CD14-positive monocyte (primary cell): ENCODE measurements at regions not wholly inside any gene's neighbourhood (a gene's known extent, or its start where the extent isn't known, plus 50 kb on each side); places are given as distances from the start of the nearest gene placed in this dataset.
"Not testable (repeated sequence)": the region's sequence is repeated elsewhere in the genome, so short reads cannot be mapped to it uniquely, and the experiment has no call there.

Experiments
- DNase-seq, 3 donors: peaks; one replicate each; pipeline ENCODE4 v3.0.0-alpha.2; 2011 to 2022
- H2AFZ ChIP-seq: 2 replicates; pipeline ENCODE4 v1.6.0; 2012; ENCODE audit warnings: mild to moderate bottlenecking, low read depth, low read length, inconsistent platforms; ENCODE audit not compliant: insufficient read depth, poor library complexity, severe bottlenecking
- H3K27ac ChIP-seq, 2 donors: 1 replicate in 1 of 2; 2 replicates in 1 of 2; pipeline ENCODE4 v1.5.1; 2012 to 2013; ENCODE audit warnings: low read length in 2 of 2, control low read depth in 1 of 2, inconsistent platforms in 1 of 2, low read depth in 1 of 2, mild to moderate bottlenecking in 1 of 2
- H3K27me3 ChIP-seq, 2 donors: one replicate each; pipeline versions ENCODE4 v1.6.0 to v1.6.1; 2011 to 2013; ENCODE audit warnings: low read length in 2 of 2; ENCODE audit not compliant: control insufficient read depth in 2 of 2, insufficient read depth in 2 of 2
- H3K36me3 ChIP-seq, 2 donors: replicated peaks in 1 of 2; 1 replicate in 1 of 2; 2 replicates in 1 of 2; pipeline versions ENCODE4 v1.5.1 to v1.6.1; 2012 to 2013; ENCODE audit warnings: low read length in 2 of 2, control low read depth in 1 of 2, inconsistent platforms in 1 of 2, mild to moderate bottlenecking in 1 of 2; ENCODE audit not compliant: insufficient read depth in 2 of 2, control insufficient read depth in 1 of 2
- H3K4me1 ChIP-seq, 2 donors: 1 replicate in 1 of 2; 2 replicates in 1 of 2; pipeline versions ENCODE4 v1.5.1 to v1.6.1; 2012 to 2013; ENCODE audit warnings: low read length in 2 of 2, control low read depth in 1 of 2, inconsistent platforms in 1 of 2, mild to moderate bottlenecking in 1 of 2, moderate library complexity in 1 of 2; ENCODE audit not compliant: insufficient read depth in 2 of 2, control insufficient read depth in 1 of 2
- H3K4me2 ChIP-seq: replicated peaks from 2 replicates; pipeline ENCODE3; 2012; ENCODE audit warnings: low read length, moderate library complexity, mild to moderate bottlenecking; ENCODE audit not compliant: poor library complexity, severe bottlenecking; ENCODE audit errors: extremely low read depth
- H3K4me3 ChIP-seq, 3 experiments: fragments of 200-600 bp in 1 of 3; sonication (generic) in 1 of 3; replicated peaks in 1 of 3; 1 replicate in 2 of 3; 2 replicates in 1 of 3; pipeline ENCODE4 v1.5.1; 2011 to 2013; ENCODE audit warnings: low read length in 3 of 3, mild to moderate bottlenecking in 3 of 3, control low read depth in 2 of 3, low read depth in 2 of 3, inconsistent platforms in 1 of 3, moderate library complexity in 1 of 3
- H3K79me2 ChIP-seq: 2 replicates; pipeline ENCODE4 v1.6.0; 2012; ENCODE audit warnings: mild to moderate bottlenecking, control low read depth, inconsistent platforms, low read length, moderate library complexity; ENCODE audit not compliant: insufficient read depth
- H3K9ac ChIP-seq: 2 replicates; pipeline ENCODE4 v1.6.0; 2017; ENCODE audit warnings: low read length, mild to moderate bottlenecking; ENCODE audit not compliant: insufficient read depth, poor library complexity, severe bottlenecking
- H3K9me3 ChIP-seq, 2 donors: replicated peaks in 1 of 2; 1 replicate in 1 of 2; 2 replicates in 1 of 2; pipeline versions ENCODE4 v1.5.1 to v1.6.1; 2012 to 2013; ENCODE audit warnings: low read length in 2 of 2, control low read depth in 1 of 2; ENCODE audit not compliant: control insufficient read depth in 1 of 2, insufficient read depth in 1 of 2
- H4K20me1 ChIP-seq: 2 replicates; pipeline ENCODE4 v1.6.0; 2012; ENCODE audit warnings: mild to moderate bottlenecking, low read length, control low read depth, moderate library complexity; ENCODE audit not compliant: insufficient read depth
- H3K27ac Mint-ChIP-seq, 7 donors: one replicate each; pipeline ENCODE4 v1.8.0; 2020; ENCODE audit warnings: mild to moderate bottlenecking in 7 of 7, mixed read lengths in 7 of 7, moderate library complexity in 6 of 7, inconsistent platforms in 2 of 7
- H3K27me3 Mint-ChIP-seq, 3 donors: one replicate each; pipeline ENCODE4 v1.8.0; 2021 to 2022; ENCODE audit warnings: low read depth in 3 of 3, mild to moderate bottlenecking in 3 of 3, mixed read lengths in 3 of 3, moderate library complexity in 3 of 3, inconsistent platforms in 1 of 3
- H3K36me3 Mint-ChIP-seq, 2 donors: one replicate each; pipeline ENCODE4 v1.8.0; 2020; ENCODE audit warnings: mixed read lengths in 2 of 2, inconsistent platforms in 1 of 2, mild to moderate bottlenecking in 1 of 2
- H3K4me1 Mint-ChIP-seq: one replicate; pipeline ENCODE4 v1.8.0; 2020; ENCODE audit warnings: mild to moderate bottlenecking, mixed read lengths
- H3K4me3 Mint-ChIP-seq, 2 donors: one replicate each; pipeline ENCODE4 v1.8.0; 2020; ENCODE audit warnings: mild to moderate bottlenecking in 2 of 2, mixed read lengths in 2 of 2, moderate library complexity in 1 of 2
- H3K9me3 Mint-ChIP-seq, 7 donors: one replicate each; pipeline ENCODE4 v1.8.0; 2020 to 2022; ENCODE audit warnings: mixed read lengths in 7 of 7, mild to moderate bottlenecking in 6 of 7, moderate library complexity in 6 of 7, inconsistent platforms in 2 of 7
- WGBS: methylation state at CpG from one replicate; pipeline ENCODE4 v1.1.5; 2013; ENCODE audit warnings: missing lambda C conversion rate; ENCODE audit not compliant: insufficient coverage; 5-methylcytosine and 5-hydroxymethylcytosine counted together
- intact Hi-C, 2 donors: fragments of 100-400 bp; cut with micrococcal nuclease; formaldehyde crosslinking; loops; one replicate each; pipeline versions ENCODE4 v1.15.0 to v1.15.1; 2023
- TF ChIP-seq, protein P1 (sequence below): fragments of 200-600 bp; IDR thresholded peaks from one replicate; pipeline ENCODE4 v1.8.0; 2022; ENCODE audit warnings: antibody characterized with exemption, mild to moderate bottlenecking

DNA sequence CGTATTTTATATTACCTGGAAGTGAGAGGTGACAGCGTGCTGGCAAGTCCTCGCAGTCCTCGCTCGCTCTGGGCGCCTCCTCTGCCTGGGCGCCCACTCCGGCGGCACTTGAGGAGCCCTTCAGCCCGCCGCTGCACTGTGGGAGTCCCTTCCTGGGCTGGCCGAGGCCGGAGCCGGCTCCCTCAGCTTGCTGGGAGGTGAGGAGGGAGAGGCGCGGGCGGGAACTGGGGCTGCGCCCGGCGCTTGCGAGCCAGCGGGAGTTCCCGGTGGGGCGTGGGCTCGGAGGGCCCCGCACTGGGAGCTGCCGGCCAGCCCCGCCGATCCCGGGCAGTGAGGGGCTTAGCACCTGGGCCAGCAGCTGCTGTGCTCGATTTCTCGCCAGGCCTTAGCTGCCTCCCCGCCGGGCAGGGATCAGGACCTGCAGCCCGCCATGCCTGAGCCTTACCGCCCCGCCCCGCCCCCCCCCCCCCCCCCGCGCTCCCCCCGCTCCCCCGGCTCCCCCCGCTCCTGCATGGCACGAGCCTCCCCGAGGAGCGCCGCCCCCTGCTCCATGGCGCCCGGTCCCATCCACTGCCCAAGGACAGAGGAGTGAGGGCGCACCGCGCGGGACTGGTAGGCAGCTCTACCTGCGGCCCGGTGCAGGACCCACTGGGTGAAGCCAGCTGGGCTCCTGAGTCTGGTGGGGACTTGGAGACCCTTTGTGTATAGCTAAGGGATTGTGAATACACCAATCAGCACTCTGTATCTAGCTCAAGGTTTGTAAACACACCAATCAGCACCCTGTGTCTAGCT is 298.9 kb upstream of the MAGEB16 start:
- Histone ChIP-seq H3K4me3 (no peak overlapping the region), H3K4me1 (no peaks in the 10 kb centered on the region), H3K27me3 (peaks cover 15 to 21% of the 10 kb centered on the region in 2 donors), H3K9ac (no peak overlapping the region), H3K36me3 (no peaks in the 10 kb centered on the region), H3K9me3 (peaks cover 7 to 15% of the 10 kb centered on the region in 2 donors), H4K20me1 (no peaks in the 10 kb centered on the region), H3K79me2 (no peaks in the 10 kb centered on the region), H2AFZ (no peak overlapping the region), H3K27ac (no peak overlapping the region), H3K4me2 (no peak overlapping the region)
- H3K27ac Mint-ChIP-seq = no peak overlapping the region
- H3K27me3 Mint-ChIP-seq = peaks cover 31 to 56% (median 43%) of the 10 kb centered on the region in 3 donors
- intact Hi-C loops = no loop called here
- DNase-seq = no peak
- no peaks in the 10 kb centered on the region for H3K36me3 Mint-ChIP-seq
- no peaks in the 10 kb centered on the region for H3K4me1 Mint-ChIP-seq
- H3K4me3 Mint-ChIP-seq = no peak overlapping the region
- TF ChIP-seq, protein P1, sequence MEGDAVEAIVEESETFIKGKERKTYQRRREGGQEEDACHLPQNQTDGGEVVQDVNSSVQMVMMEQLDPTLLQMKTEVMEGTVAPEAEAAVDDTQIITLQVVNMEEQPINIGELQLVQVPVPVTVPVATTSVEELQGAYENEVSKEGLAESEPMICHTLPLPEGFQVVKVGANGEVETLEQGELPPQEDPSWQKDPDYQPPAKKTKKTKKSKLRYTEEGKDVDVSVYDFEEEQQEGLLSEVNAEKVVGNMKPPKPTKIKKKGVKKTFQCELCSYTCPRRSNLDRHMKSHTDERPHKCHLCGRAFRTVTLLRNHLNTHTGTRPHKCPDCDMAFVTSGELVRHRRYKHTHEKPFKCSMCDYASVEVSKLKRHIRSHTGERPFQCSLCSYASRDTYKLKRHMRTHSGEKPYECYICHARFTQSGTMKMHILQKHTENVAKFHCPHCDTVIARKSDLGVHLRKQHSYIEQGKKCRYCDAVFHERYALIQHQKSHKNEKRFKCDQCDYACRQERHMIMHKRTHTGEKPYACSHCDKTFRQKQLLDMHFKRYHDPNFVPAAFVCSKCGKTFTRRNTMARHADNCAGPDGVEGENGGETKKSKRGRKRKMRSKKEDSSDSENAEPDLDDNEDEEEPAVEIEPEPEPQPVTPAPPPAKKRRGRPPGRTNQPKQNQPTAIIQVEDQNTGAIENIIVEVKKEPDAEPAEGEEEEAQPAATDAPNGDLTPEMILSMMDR = no peak
- peaks cover 0 to 27% (median 11%) of the 10 kb centered on the region in 7 donors for H3K9me3 Mint-ChIP-seq
- WGBS = 98% methylated on average over 13 of the region's 55 CpGs

DNA sequence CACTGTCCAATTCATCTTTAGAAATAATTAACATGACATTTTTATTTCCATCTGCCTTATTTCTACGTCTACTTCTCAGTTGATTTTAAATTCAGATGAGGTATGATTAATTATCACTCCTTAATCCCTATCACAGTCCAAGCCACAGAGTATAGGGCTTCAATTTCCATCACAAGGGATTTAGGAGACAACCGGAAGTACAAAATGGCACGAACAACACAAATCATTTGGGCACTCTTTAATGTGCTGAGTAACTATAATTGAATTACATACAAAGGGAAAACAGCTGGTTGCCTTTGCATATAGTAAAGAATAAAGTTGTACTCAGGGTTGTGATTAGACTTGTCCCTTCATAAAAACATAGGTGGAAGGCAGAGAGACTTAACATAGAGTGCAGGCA is 290.4 kb upstream of the MAGEB16 start:
- H3K27ac ChIP-seq = no peak overlapping the region
- intact Hi-C loops = no loop called here
- no peaks in the 10 kb centered on the region for H3K79me2 ChIP-seq
- no peaks in the 10 kb centered on the region for H4K20me1 ChIP-seq
- no peak overlapping the region for H2AFZ ChIP-seq
- DNase-seq = no peak
- no CpG with 5 or more reads among the region's 3 CpGs for WGBS
- Mint-ChIP-seq H3K4me1 (no peaks in the 10 kb centered on the region), H3K27ac (no peak overlapping the region), H3K4me3 (no peak overlapping the region), H3K27me3 (peaks cover 10 to 28% (median 26%) of the 10 kb centered on the region in 3 donors), H3K9me3 (peaks cover 0 to 2% (median 0%) of the 10 kb centered on the region in 7 donors), H3K36me3 (no peaks in the 10 kb centered on the region)
- no peaks in the 10 kb centered on the region for H3K9me3 ChIP-seq
- TF ChIP-seq, protein P1 = no peak
- H3K4me1 ChIP-seq = no peaks in the 10 kb centered on the region
- H3K9ac ChIP-seq = no peak overlapping the region
- no peak overlapping the region for H3K4me2 ChIP-seq
- H3K4me3 ChIP-seq = no peak overlapping the region
- no peaks in the 10 kb centered on the region for H3K36me3 ChIP-seq
- peaks cover 5 to 9% of the 10 kb centered on the region in 2 donors for H3K27me3 ChIP-seq

DNA sequence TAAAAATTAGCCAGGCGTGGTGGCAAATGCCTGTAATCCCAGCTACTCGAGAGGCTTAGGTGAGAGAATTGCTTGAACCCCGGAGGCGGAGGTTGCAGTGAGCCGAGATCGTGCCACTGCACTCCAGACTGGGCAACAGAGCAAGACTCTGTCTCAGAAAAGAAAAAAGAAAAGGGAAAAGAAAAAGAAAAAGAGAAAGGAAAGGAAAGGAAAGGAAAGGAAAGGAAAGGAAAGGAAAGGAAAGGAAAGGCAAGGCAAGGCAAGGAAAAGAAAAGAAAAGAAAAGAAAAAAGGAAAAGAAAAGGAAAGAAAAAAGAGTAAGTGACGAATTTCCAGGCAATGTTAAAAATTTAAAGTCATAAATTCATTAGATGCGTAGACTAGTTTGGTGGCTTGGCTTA is 250.1 kb upstream of the MAGEB16 start:
- H3K4me1 ChIP-seq, H3K27ac ChIP-seq, DNase-seq, H3K9ac ChIP-seq, H3K4me2 ChIP-seq, H3K27me3 ChIP-seq, H3K79me2 ChIP-seq, H3K36me3 Mint-ChIP-seq, H2AFZ ChIP-seq, H3K4me1 Mint-ChIP-seq, H3K9me3 Mint-ChIP-seq, H3K27ac Mint-ChIP-seq, H3K36me3 ChIP-seq, H3K9me3 ChIP-seq, H3K4me3 Mint-ChIP-seq, H4K20me1 ChIP-seq, intact Hi-C loops, H3K27me3 Mint-ChIP-seq, H3K4me3 ChIP-seq: not testable (repeated sequence)
- WGBS = no CpG with 5 or more reads among the region's 8 CpGs
